Activated B cell treated with CpG ODN at 0.5 μM for 24 hours (primary cell): ENCODE measurements at regions not wholly inside any gene's neighbourhood (a gene's known extent, or its start where the extent isn't known, plus 50 kb on each side); places are given as distances from the start of the nearest gene placed in this dataset.
"Not testable (repeated sequence)": the region's sequence is repeated elsewhere in the genome, so short reads cannot be mapped to it uniquely, and the experiment has no call there.

Experiments used
- ATAC-seq: fragments of 200-7000 bp; cut with Tn5 transposase; one replicate; pipeline ENCODE4 v1.10.0; 2021; ENCODE audit warnings: low read depth, mild to moderate bottlenecking, moderate library complexity
- CTCF ChIA-PET: fragments of 350-600 bp; sonication (Branson Sonifier 250); formaldehyde crosslinking; loops from one replicate; lab custom pipeline; 2021; ENCODE audit warnings: antibody characterized with exemption; lab: Charles Lee
- POLR2A ChIA-PET: fragments of 350-600 bp; sonication (Branson Sonifier 250); formaldehyde crosslinking; loops from one replicate; lab custom pipeline; 2021; ENCODE audit warnings: antibody characterized with exemption; lab: Charles Lee
- DNase-seq: peaks from one replicate; pipeline ENCODE4 v3.0.0; 2022
- H3K27ac Mint-ChIP-seq: one replicate; pipeline ENCODE4 v1.8.0; 2020; ENCODE audit warnings: mixed read lengths
- H3K27me3 Mint-ChIP-seq: one replicate; pipeline ENCODE4 v1.8.0; 2021; ENCODE audit warnings: mixed read lengths
- H3K36me3 Mint-ChIP-seq: one replicate; pipeline ENCODE4 v1.8.0; 2021; ENCODE audit warnings: low read depth, mixed read lengths
- H3K4me1 Mint-ChIP-seq: one replicate; pipeline ENCODE4 v1.8.0; 2021; ENCODE audit warnings: mixed read lengths
- H3K4me3 Mint-ChIP-seq: one replicate; pipeline ENCODE4 v1.8.0; 2020; ENCODE audit warnings: mild to moderate bottlenecking, mixed read lengths
- H3K9me3 Mint-ChIP-seq: one replicate; pipeline ENCODE4 v1.8.0; 2020; ENCODE audit warnings: mixed read lengths
- CTCF ChIP-seq: fragments of 200-600 bp; IDR thresholded peaks from one replicate; pipeline ENCODE4 v1.8.0; 2022; ENCODE audit warnings: antibody characterized with exemption, mild to moderate bottlenecking
- intact Hi-C: fragments of 100-400 bp; cut with micrococcal nuclease; formaldehyde crosslinking; loops from one replicate; pipeline ENCODE4 v1.15.1; 2024

DNA sequence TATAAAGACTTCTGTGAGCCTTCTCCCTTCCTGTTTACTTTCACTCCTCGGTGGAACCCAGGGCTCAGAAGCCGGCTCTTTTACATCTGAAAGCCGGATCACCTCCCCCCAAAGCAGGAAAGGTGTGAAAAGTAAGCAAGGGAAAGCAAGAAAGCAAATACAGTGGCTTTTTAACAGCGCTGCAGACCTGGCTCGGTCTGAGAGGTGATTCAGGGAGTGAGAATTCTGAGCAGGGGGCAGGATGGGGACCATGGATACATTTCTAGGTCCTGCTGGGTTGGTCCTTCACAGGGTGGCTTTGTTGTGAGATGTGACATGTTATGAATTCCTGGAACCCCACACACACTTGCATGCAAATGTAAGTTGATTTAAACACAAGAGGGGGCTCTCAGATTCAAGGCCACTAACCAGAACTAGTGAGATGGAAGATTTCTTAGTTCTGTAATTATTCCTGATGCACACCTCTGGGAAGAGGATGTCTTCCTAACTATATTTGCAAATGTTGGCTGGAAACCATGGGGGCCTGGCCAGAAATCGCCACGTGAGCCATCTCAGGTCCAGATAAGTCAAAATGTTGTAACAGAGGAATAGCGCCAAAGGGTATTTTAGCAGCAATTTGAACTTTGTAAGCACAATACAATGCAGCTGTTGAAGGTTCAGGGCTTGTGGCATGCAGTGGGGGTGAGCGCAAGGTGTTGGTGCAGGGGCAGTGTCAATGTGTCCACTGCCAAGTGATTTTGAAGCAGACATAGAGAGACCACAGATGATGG lies 670.1 kb upstream of the LCORL start:
- Mint-ChIP-seq H3K4me1 (no peaks in the 10 kb centered on the region), H3K36me3 (no peaks in the 10 kb centered on the region), H3K27me3 (no peaks in the 10 kb centered on the region), H3K9me3 (no peaks in the 10 kb centered on the region), H3K4me3 (no peak overlapping the region), H3K27ac (no peak overlapping the region)
- ATAC-seq (no peak), DNase-seq (no peak)
- POLR2A ChIA-PET: no interaction called here
- no peak for TF ChIP-seq CTCF
- intact Hi-C loops: loop anchor here (10.0 kb wide), 1 partner anchor 1733 kb away; no protein-coding TSS in a partner anchor
- CTCF ChIA-PET: no interaction called here

DNA sequence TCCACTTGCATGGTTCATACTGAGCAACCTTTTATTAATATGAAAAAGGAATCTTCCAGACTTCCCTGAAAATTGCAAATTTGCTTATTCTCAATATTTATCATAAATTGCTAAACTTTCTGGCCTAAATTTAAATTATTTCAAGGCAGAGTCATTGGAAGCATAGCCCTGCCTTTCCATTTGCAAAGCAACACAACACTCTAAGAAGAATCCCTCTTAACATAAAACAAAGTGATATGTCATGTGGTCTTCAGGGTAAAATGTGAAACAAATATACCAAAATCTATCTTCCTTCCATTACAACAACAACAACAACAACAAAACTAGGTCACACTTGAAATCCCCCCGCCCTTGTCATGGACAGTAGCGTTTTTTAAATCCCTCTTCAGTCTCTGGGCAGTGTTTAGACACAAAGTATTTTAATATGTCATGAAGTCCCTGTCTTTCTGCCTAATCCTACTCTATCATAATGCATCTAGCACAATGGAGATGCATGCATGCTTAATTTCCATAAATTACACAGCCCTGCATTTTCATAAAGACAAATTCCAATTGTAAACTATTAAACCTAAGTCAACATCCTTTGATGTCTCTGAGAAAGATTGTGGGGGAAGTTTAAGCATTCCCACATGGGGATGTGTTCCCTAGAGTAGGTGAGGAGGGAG lies 668.9 kb upstream of the LCORL start:
- Mint-ChIP-seq H3K27ac (no peak overlapping the region), H3K9me3 (no peaks in the 10 kb centered on the region), H3K27me3 (no peaks in the 10 kb centered on the region), H3K36me3 (no peaks in the 10 kb centered on the region), H3K4me3 (no peak overlapping the region), H3K4me1 (no peaks in the 10 kb centered on the region)
- intact Hi-C loops: loop anchor here (10.0 kb wide), 1 partner anchor 1734 kb away; no protein-coding TSS in a partner anchor
- ChIA-PET CTCF (interaction anchor here (1.0 kb wide), 1 partner anchor 1995 kb away, joined by 7 read pairs; no protein-coding TSS in a partner anchor), POLR2A (no interaction called here)
- ATAC-seq (no peak), DNase-seq (no peak)
- TF ChIP-seq CTCF: no peak

GRCh38 chr4:18689308-18690115 lies 668.0 kb upstream of the LCORL start:
- intact Hi-C loops: loop anchor here (1.0 to 10.0 kb wide), 4 partner anchors 403 to 1996 kb away; no protein-coding TSS in a partner anchor
- TF ChIP-seq CTCF: peak; percentile 95
- DNase-seq (no peak), ATAC-seq (no peak)
- H3K27ac Mint-ChIP-seq: no peak overlapping the region
- no peaks in the 10 kb centered on the region for H3K9me3 Mint-ChIP-seq
- no peaks in the 10 kb centered on the region for H3K27me3 Mint-ChIP-seq
- H3K4me3 Mint-ChIP-seq: no peak overlapping the region
- H3K4me1 Mint-ChIP-seq: no peaks in the 10 kb centered on the region
- ChIA-PET POLR2A (no interaction called here), CTCF (interaction anchor here (1.0 kb wide), 1 partner anchor 1996 kb away, joined by 7 read pairs; no protein-coding TSS in a partner anchor)
- no peaks in the 10 kb centered on the region for H3K36me3 Mint-ChIP-seq

DNA sequence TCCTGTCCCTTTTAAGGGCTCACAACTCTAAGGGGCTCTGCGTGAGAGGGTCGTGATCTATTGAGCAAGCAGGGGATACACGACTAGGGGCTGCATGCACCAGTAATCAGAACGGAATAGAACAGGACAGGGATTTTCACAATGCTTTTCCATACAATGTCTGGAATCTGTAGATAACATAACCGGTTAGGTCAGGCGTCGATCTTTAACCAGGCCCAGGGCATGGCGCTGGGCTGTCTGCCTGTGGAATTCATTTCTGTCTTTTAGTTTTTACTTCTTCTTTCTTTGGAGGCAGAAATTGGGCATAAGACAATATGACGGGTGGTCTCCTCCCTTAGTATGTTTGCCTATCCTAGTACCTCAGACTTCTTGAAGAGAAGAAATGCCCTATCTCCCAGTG lies 666.8 kb upstream of the LCORL start:
- H3K27ac Mint-ChIP-seq, ATAC-seq, H3K4me1 Mint-ChIP-seq, DNase-seq, H3K27me3 Mint-ChIP-seq, H3K36me3 Mint-ChIP-seq, H3K4me3 Mint-ChIP-seq, POLR2A ChIA-PET, H3K9me3 Mint-ChIP-seq, CTCF ChIA-PET: not testable (repeated sequence)
- intact Hi-C loops: loop anchor here (2.0 to 5.0 kb wide), 2 partner anchors 404 to 1560 kb away; no protein-coding TSS in a partner anchor

- POLR2A ChIA-PET: no interaction called here
- Mint-ChIP-seq H3K36me3 (no peaks in the 10 kb centered on the region), H3K4me1 (no peaks in the 10 kb centered on the region), H3K4me3 (no peak overlapping the region), H3K27ac (no peak overlapping the region), H3K9me3 (no peaks in the 10 kb centered on the region), H3K27me3 (no peaks in the 10 kb centered on the region)
- intact Hi-C loops: loop anchor here (5.0 kb wide), 1 partner anchor 406 kb away; no protein-coding TSS in a partner anchor
- no peak for DNase-seq
- TF ChIP-seq CTCF: no peak
- CTCF ChIA-PET: no interaction called here
- ATAC-seq: no peak
Observed at GRCh38 chr4:18686338-18687037, 664.9 kb upstream of the LCORL start.
